Activated naive CD4-positive, alpha-beta T cell treated with Interleukin-2 at 50 U/mL for 16 hours (primary cell): ENCODE measurements at regions not wholly inside any gene's neighbourhood (a gene's known extent, or its start where the extent isn't known, plus 50 kb on each side); places are given as distances from the start of the nearest gene placed in this dataset.

ENCODE experiments used
- DNase-seq: peaks from one replicate; pipeline ENCODE4 v3.0.0-alpha.2; 2020

DNA sequence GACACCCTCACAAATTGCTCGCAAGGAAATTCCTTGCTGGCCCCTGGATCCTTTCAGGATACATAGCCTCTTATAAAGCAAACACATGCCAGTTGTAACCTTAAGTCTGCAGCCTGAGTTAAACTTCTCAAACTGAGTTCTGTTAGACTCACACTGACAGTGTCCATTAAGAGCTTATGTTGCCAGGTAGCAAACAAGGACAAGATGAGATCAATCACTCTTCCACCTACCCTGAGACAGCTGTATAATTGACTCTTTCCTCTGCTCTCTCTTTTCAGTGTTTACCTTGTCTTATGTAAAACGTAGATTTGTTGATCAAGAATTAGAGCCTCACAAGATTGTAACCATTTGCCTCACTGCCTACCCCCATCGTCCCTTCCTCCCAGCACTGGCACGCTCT is 359.8 kb downstream of the EPM2A start:
- DNase-seq: no peak

- DNase-seq: no peak
These were observed 355.1 kb downstream of the EPM2A start for GRCh38 chr6:145380186-145380585.

- no peak for DNase-seq
These were observed 353.4 kb downstream of the EPM2A start for GRCh38 chr6:145381941-145382340.

DNA sequence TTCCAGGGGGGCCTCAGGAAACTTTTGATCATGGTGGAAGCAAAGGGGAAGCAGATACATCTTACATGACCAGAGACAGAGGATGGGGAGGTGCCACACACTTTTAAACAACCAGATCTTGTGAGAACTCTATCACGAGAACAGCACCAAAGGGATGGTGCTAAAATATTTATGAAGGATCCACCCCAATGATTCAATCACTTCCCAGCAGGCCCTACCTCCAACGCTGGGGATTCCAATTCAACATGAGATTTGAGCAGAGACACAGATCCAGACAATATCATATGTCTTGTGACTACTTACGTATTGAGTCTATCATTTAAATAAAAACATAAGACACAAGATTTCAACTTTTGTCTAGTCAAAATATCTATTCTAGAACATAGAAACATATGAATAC is 351.9 kb downstream of the EPM2A start:
- DNase-seq: no peak

DNA sequence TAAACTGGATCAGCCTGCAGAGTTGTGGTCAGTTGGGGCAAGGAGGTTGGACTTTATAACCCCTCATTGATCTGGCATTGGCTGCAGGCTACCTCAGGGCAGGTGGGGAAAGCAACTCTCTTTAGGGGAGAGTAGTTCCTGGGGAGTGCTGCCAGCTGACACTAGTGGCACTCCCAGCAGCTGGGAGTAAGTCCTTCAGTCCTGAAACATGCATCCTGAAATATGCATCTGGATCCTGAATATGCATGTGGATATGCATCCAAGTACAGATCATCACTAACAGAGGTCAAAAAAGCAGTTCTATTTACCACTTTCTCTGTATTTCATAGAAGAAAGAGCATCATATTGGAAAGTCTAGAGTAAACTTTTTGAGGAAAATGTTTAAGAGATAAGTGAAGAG is 350.8 kb downstream of the EPM2A start:
- no peak for DNase-seq

GRCh38 chr6:145396499-145396898 is 338.8 kb downstream of the EPM2A start:
- DNase-seq: no peak

DNA sequence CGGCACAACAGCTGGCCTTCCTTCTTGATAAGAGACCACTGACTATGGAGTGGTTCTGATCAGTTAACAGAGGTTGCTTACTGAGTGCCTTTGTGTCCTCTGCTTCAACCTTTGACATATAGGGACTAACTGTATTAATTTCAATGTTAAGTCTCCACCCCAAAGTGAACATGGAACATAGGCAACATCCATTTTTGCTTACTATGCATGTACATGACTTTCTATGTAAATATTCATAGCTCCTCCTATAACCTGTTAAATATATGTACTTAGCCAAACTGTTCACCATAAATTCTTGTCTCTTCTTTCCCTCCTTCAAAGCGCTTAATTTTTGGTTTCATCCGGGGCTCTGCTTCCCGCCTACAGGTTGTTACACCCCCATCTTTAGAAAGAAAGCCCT is 334.8 kb downstream of the EPM2A start:
- DNase-seq: no peak

DNA sequence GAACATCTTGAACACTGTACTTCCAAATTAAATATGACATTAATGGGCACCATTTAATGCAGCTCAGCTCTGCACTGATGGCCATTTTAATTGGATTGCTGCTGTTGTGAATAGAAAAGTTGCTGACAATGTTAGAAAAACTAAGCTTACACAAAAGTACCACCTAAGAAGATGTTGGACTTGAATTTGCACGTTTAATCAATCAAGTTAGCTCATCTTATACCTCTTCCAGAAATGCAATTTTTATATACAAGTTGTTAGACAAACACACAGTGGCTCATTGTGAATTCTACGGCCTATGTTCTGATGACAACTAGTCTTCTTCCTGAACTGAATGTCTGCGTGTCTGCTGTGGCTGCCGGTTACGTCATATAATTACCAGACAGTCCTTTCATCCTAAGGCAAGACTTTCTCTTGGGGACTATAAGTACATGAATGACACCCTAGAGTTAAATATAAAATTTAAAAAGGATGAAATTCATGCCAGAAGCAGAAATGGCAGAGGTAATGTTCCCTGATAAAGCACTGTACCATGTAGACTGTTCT is 330.2 kb downstream of the EPM2A start:
- DNase-seq: no peak

DNA sequence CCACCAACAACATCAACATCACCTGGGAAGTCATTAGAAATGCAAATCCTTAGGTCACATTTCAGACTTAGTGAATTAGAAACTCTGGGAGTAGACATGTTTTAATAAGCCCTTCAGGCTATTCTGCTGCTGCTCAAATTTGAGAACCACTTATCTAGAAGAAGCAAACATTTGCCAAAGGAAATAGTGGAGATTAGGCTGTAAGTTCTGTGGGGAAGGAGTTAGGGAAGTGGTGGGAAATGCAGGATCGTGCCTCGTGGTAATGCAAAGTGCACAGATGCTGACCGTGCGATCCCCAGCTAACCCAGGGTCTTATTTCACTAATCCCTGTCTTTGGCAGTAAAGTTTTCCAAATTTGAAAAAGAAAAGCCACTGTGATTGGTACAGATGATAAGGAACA is 328.5 kb downstream of the EPM2A start:
- DNase-seq: no peak

- no peak for DNase-seq
These were observed 319.7 kb downstream of the EPM2A start for GRCh38 chr6:145415616-145416015.

- DNase-seq: no peak
These were observed 314.7 kb downstream of the EPM2A start for GRCh38 chr6:145420599-145420998.

DNA sequence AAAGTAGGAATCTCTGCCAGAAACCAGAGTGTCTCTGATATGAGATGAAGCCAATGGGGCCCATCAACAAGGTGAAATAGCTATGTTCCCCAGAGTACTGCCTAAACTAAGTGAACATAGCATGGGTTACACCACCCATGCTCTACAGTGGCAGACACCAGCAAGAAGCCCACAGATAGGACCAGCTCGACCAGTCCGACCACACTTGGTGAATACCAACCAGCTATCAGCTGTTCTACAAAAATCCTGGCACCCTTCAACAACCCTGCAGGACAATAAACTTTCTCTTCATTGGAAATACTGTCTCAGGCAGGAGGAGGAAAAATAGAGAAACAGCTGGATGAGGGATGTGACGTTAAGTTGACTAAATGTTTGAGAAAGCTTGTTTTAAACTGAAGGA is 311.4 kb downstream of the EPM2A start:
- DNase-seq: no peak

- DNase-seq: no peak
These were observed 308.1 kb downstream of the EPM2A start for GRCh38 chr6:145427232-145427631.

GRCh38 chr6:145428706-145429105 is 306.6 kb downstream of the EPM2A start:
- DNase-seq: no peak

DNA sequence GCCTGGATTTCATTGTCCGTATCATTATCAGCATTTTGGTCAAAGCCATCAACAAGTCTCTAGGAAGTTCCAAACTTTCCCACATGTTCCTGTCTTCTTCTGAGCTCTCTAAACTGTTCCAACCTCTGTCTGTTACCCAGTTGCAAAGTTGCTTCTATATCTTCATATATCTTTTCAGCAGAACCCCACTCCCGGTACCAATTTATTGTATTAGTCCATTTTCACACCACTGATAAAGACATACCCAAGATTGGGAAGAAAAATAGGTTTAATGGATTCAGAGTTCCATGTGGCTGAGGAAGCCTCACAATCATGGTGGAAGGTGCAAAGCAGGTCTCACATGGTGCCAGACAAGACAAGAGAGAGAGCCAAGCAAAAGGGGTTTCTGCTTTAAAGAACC is 293.2 kb downstream of the EPM2A start:
- DNase-seq: no peak

DNA sequence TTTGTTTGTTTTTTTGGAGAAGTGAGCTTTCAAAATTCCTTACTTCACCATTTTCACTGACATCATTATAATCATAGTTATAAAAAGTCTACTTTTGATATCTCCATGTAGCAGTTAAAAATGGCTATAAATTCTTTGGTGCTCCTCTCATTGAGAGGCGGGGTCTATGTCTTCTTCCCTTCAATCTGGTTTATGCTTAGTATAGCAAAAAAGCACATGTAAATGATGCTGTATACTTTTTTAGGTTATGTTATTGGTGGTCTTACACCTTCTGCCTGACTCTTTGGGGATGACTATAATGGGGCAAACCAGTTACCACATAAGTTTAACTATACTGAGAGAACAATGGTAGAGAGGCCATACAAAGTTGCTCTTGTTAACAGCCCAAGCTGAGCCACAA is 289.6 kb downstream of the EPM2A start:
- DNase-seq: no peak

DNA sequence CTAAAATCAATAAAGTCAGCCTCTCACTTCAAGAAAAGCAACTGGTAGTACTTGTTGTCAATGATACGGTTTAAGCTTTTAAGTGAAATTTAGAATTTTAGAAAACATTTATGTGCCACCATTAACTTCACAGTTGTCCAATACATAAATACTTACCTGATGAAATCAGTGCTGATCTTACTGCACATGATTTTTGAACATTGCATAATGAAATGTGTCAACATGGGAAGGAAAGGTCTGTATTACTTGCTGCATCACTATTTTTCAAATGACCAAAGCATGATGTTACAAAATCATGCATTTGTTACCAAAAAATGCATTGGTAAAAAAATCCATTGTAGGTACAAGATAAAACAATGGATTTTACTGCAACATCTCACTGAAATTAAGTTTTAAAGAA is 284.3 kb downstream of the EPM2A start:
- no peak for DNase-seq

GRCh38 chr6:145453376-145453775 is 281.9 kb downstream of the EPM2A start:
- no peak for DNase-seq

DNA sequence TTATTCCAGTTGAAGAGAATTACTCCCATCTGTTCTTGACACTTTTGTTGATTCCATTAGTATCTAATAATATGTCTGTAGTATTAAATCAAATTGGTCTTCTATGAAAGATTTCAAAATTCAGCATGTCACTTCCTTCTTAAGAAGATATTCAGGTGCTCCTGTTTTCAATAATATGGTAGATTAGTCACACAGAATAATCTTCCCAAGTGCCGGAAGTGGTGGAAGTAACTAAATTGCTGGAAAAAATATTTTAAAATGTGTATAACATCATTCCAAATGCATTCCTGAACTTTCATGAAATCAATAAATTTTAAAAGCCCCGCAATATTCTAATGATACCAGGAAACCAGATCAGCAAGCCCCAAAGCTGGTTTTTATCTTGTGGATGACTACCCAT is 281.3 kb downstream of the EPM2A start:
- DNase-seq: no peak

DNA sequence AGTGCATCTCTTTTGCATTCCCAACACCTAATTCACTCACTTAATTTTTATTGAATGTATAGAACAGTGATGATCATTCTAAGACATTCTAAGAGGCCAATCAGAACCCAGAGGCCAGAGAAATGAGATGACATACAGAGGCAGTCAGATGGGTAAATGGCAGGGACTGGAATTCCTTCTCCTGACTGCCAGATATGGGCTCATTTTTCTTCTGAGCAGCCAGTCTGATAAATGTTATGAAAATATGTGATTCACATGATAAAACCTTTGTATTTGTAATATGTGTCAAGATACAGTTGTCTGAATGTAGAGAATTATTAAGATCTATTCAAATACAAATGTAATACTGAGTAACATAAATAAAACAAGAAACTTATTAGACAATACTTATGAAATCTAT is 277.8 kb downstream of the EPM2A start:
- no peak for DNase-seq

GRCh38 chr6:145468534-145468933 is 266.8 kb downstream of the EPM2A start:
- no peak for DNase-seq

DNA sequence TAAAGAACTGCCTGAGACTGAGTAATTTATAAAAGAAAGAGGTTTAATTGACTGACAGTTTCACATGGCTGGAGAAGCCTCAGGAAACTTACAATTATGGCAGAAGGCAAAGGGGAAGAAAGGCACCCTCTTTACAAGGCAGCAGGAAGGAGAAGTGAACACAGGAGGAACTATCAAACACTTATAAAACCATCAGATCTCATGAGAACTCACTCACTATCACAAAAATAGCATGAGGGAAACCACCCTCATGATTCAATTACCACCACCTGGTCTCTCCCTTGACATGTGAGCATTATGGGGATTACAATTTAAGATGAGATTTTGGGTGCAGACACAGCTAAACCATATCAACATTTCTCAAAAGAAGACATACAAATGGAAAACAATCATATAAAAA is 266.3 kb downstream of the EPM2A start:
- DNase-seq: no peak

GRCh38 chr6:145475794-145476396 is 259.4 kb downstream of the EPM2A start:
- no peak for DNase-seq

GRCh38 chr6:145480024-145480423 is 255.3 kb downstream of the EPM2A start:
- DNase-seq: no peak

GRCh38 chr6:145483191-145483996 is 251.9 kb downstream of the EPM2A start:
- DNase-seq: no peak
